Testis (tissue), 2 donors: ENCODE measurements at regions not wholly inside any gene's neighbourhood (a gene's known extent, or its start where the extent isn't known, plus 50 kb on each side); places are given as distances from the start of the nearest gene placed in this dataset.

Experiments used
- DNase-seq: peaks from one replicate; pipeline ENCODE4 v3.0.0-alpha.2; 2019
- H3K27ac ChIP-seq, 2 donors: fragments of 200-600 bp; sonication (generic); one replicate each; pipeline ENCODE4 v1.5.1; 2019
- H3K27me3 ChIP-seq: fragments of 200-600 bp; sonication (generic); one replicate; pipeline ENCODE4 v1.5.1; 2019
- H3K36me3 ChIP-seq: fragments of 200-600 bp; sonication (generic); one replicate; pipeline ENCODE4 v1.5.1; 2017; ENCODE audit warnings: low read depth; ENCODE audit errors: missing control alignments
- H3K4me1 ChIP-seq: fragments of 200-600 bp; sonication (generic); one replicate; pipeline ENCODE4 v1.5.1; 2019
- H3K4me3 ChIP-seq, 2 donors: fragments of 200-600 bp; sonication (generic); one replicate each; pipeline ENCODE4 v1.5.1; 2017 to 2019
- H3K9me3 ChIP-seq: fragments of 200-600 bp; sonication (generic); one replicate; pipeline ENCODE4 v1.5.1; 2017
- POLR2A ChIP-seq: fragments of 450-650 bp; IDR thresholded peaks from one replicate; pipeline ENCODE4 v1.6.1; 2017; ENCODE audit warnings: antibody characterized with exemption, mild to moderate bottlenecking, moderate library complexity
- WGBS, 2 donors: methylation state at CpG; one replicate each; pipeline ENCODE4 v1.1.5; 2018; 5-methylcytosine and 5-hydroxymethylcytosine counted together
- intact Hi-C: fragments of 100-400 bp; cut with DNase I; formaldehyde crosslinking; loops from one replicate; pipeline ENCODE4 v1.15.1; 2023; ENCODE audit warnings: low total_unique reads
- TF ChIP-seq, protein P1 (sequence below), 3 experiments: fragments of 450-650 bp in 2 of 3; fragments of 200-600 bp in 1 of 3; sonication (generic) in 1 of 3; IDR thresholded peaks; one replicate each; pipeline ENCODE4 v1.5.1; 2016 to 2019; ENCODE audit warnings: antibody characterized with exemption in 3 of 3, mild to moderate bottlenecking in 2 of 3, moderate library complexity in 1 of 3

DNA sequence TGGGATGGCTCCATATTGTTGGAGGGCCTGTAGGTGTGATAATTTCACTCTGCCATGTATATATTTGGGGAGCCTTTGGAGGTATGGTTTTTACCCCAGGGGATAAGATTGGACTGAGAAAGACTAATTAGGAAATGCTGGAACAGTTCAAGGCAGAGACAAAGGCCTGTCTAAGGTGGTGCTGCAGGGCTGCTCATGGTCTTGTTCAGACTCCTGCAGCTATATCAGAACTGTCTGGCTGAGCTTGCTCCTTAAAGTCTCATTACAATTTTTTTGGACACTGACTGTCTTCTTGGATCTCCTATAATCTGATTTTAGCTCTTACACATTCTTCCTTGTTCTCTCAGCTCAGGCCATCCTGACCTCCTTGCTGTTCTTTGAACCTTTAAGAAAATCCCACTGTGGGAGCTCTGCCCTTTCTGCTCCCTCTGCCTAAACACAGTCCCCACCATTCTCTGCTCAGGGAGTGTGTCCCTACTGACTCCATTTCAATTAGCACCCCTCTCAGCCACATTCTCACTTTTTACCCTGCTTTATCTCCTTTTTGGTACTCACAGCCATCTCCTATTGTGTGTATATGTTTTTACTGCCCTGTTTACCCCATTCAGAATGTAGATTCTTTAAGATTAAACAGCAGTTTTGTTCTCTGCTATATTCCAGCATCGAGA is 468.7 kb upstream of the FANCL start:
- no peaks in the 10 kb centered on the region for H3K9me3 ChIP-seq
- H3K4me3 ChIP-seq, result no peak overlapping the region
- DNase-seq, result no peak
- no peak for TF ChIP-seq POLR2A
- TF ChIP-seq, protein P1, sequence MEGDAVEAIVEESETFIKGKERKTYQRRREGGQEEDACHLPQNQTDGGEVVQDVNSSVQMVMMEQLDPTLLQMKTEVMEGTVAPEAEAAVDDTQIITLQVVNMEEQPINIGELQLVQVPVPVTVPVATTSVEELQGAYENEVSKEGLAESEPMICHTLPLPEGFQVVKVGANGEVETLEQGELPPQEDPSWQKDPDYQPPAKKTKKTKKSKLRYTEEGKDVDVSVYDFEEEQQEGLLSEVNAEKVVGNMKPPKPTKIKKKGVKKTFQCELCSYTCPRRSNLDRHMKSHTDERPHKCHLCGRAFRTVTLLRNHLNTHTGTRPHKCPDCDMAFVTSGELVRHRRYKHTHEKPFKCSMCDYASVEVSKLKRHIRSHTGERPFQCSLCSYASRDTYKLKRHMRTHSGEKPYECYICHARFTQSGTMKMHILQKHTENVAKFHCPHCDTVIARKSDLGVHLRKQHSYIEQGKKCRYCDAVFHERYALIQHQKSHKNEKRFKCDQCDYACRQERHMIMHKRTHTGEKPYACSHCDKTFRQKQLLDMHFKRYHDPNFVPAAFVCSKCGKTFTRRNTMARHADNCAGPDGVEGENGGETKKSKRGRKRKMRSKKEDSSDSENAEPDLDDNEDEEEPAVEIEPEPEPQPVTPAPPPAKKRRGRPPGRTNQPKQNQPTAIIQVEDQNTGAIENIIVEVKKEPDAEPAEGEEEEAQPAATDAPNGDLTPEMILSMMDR (IDR thresholded peaks at IDR 0.05), result no peak
- no peaks in the 10 kb centered on the region for H3K27me3 ChIP-seq
- H3K4me1 ChIP-seq, result no peaks in the 10 kb centered on the region
- H3K27ac ChIP-seq, result no peak overlapping the region
- WGBS, 2 donors, result 92 to 97% methylated on average over 1 of the region's 1 CpG
- H3K36me3 ChIP-seq, result no peaks in the 10 kb centered on the region
- intact Hi-C loops, result no loop called here

DNA sequence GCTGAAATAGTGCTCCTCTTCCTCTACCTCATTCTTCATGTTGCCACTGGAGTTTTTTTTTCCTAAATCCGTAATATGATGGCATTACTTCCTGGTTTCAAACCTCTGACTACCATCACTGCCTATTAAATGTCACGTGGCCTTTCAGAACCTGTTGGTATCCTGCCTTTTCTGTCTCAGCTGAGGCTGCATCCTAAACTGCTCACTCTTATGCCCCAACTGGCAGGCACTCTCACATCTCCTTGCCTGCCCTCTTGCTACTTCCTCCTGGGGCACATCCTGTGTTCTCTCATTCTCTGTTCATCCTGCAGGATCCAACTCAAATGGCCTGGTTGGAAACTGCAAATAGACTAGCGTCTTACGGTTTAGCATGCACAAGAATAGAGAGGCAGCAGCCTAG is 468.1 kb upstream of the FANCL start:
- no peaks in the 10 kb centered on the region for H3K36me3 ChIP-seq
- no peak for TF ChIP-seq POLR2A
- TF ChIP-seq, protein P1 (IDR thresholded peaks at IDR 0.05), result no peak
- no peak overlapping the region for H3K27ac ChIP-seq
- no peaks in the 10 kb centered on the region for H3K27me3 ChIP-seq
- no peaks in the 10 kb centered on the region for H3K9me3 ChIP-seq
- intact Hi-C loops, result no loop called here
- 88 to 92% methylated on average over 4 of the region's 4 CpGs for WGBS, 2 donors
- no peak overlapping the region for H3K4me3 ChIP-seq
- no peaks in the 10 kb centered on the region for H3K4me1 ChIP-seq
- DNase-seq, result no peak

DNA sequence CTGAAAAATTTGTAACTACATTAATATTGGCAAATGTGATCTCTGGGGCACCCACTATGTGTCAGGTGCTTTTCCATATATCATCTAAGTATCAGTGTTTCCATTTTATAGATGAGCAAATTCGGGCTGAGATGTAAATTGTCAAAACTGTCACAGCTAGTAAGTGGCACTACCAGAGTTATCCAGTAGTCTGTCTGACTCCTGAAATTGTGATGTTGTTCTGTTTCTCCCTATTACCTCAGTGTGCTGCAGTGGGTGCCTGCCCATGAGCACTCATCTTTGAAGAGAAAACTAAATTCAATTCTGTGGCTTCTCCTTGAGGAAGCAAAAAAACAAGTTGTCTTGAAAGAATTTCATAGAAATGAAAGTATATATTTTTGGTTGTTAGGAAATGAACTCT is 467.4 kb upstream of the FANCL start:
- Histone ChIP-seq H3K4me1 (no peaks in the 10 kb centered on the region), H3K27ac (no peak overlapping the region), H3K27me3 (no peaks in the 10 kb centered on the region), H3K4me3 (no peak overlapping the region), H3K36me3 (no peaks in the 10 kb centered on the region), H3K9me3 (no peaks in the 10 kb centered on the region)
- intact Hi-C loops, result no loop called here
- no peak for DNase-seq
- WGBS, 2 donors, result 75 to 83% methylated on average over 1 of the region's 1 CpG
- no peak for TF ChIP-seq POLR2A
- TF ChIP-seq, protein P1 (IDR thresholded peaks at IDR 0.05), result peak in 2 of 3 experiments; percentile 5 to 12

DNA sequence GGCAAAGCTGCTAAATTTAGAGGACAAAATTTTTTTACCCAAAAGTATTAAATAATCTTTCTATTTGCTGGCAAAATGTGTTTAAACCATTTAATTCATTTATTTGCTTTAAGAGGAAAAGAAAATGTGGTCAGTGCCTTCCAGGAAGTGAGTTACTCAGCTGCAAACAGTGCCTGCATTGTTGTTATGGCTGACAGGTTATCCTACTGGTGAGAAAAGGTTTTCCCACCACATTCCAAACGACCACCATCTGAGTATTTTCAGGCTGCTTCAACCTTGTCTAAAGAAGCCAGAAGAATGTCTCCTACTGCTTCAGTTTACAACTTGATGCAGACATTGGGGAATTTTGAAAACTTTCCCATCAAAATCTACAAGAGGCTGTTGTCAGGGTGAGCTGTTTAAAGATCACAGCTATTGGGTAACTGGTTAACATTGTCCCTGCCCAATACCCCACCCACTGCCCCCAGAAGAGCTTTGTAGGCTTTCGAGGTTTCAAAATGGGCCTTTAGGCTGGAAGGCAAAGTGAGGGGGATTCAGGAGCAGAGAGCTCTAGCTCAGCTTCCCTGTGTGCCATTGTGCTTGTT is 461.3 kb upstream of the FANCL start:
- DNase-seq, result no peak
- no peaks in the 10 kb centered on the region for H3K9me3 ChIP-seq
- 47 to 50% methylated on average over 2 of the region's 2 CpGs for WGBS, 2 donors
- no peaks in the 10 kb centered on the region for H3K27me3 ChIP-seq
- H3K4me3 ChIP-seq, result no peak overlapping the region
- TF ChIP-seq, protein P1 (IDR thresholded peaks at IDR 0.05), result no peak
- TF ChIP-seq POLR2A, result no peak
- no peak overlapping the region for H3K27ac ChIP-seq
- no peaks in the 10 kb centered on the region for H3K36me3 ChIP-seq
- intact Hi-C loops, result no loop called here
- H3K4me1 ChIP-seq, result no peaks in the 10 kb centered on the region
